ENCODE measurements at regions not wholly inside any gene's neighbourhood (a gene's known extent, or its start where the extent isn't known, plus 50 kb on each side); places are given as distances from the start of the nearest gene placed in this dataset.

DNA sequence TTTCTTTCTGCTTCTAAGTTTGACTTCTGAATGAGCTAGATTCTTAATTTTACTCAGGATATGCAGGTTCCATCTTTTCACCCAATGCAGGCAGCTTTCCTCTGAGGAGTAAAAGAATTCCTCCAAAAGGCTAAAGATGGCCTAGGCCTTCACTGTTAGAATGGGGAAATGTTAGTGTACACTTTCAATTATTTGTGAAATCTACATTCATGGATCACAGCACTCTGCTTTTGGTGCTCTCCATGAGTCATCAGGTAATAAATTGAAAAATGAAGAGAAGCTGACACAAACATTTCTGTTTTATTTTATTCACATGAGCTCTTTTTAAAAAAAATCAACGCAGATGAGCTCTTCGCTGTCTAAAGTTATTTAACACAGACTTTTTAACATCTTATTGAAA is 502.5 kb upstream of the GOLIM4 start:
- TF ChIP-seq CTCF (IDR thresholded peaks at IDR 0.05) (no peak), POLR2A (IDR thresholded peaks at IDR 0.05) (no peak)

Measured in adrenal gland (tissue), 5 donors.